SK-N-MC (cell line): ENCODE measurements at regions not wholly inside any gene's neighbourhood (a gene's known extent, or its start where the extent isn't known, plus 50 kb on each side); places are given as distances from the start of the nearest gene placed in this dataset.

Experiments
- EZH2 ChIP-seq: fragments of 200-600 bp; sonication (generic); IDR thresholded peaks from one replicate; pipeline ENCODE4 v1.6.1; 2017; ENCODE audit warnings: antibody characterized with exemption
- FOXP2 ChIP-seq: optimal IDR thresholded peaks from 2 replicates; pipeline ENCODE3; 2011; ENCODE audit warnings: mild to moderate bottlenecking, moderate library complexity; ENCODE audit not compliant: insufficient read depth; ENCODE audit errors: extremely low read length, control extremely low read depth

DNA sequence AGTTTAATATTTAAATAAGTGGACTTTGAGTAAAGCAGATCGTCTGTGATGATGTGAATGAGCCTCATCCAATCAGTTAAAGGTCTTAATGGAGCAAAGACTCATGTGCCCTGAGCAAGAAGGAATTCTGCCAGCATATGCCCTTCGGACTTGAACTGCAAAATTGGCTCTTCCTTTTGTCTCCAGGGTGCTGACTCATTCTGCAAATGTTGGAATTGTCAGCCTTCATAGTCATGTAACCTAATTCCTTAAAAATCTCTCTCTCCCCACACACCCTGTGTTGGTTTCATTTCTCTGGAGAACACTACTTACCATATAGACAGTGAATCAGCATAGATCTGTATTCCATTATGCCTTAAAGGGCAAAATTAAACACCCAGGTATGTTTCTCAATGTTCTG, 609.8 kb upstream of the GALNTL6 start:
- TF ChIP-seq FOXP2 (no peak), EZH2 (no peak)
